Caki2 (cell line): ENCODE measurements at regions not wholly inside any gene's neighbourhood (a gene's known extent, or its start where the extent isn't known, plus 50 kb on each side); places are given as distances from the start of the nearest gene placed in this dataset.
A peak's percentile ranks its signal among the peaks of the same experiment; 100 is the strongest.

ENCODE experiments used
- DNase-seq: peaks from one replicate; pipeline ENCODE4 v3.0.0-alpha.2; 2015; ENCODE audit warnings: low read depth
- in situ Hi-C: cut with HindIII; loops from 2 replicates; pipeline ENCODE4 v1.10.0; 2016; ENCODE audit warnings: low sequenced_read_pairs, low pct_unique_long_range_greater_than_20kb, mixed read lengths

- in situ Hi-C loops = no loop called here
Observed at GRCh38 chr3:106366352-106366751, 497.5 kb upstream of the CBLB start.

GRCh38 chr3:106367496-106367895 is 498.7 kb upstream of the CBLB start:
- in situ Hi-C loops = no loop called here
- DNase-seq = no peak

More at GRCh38 chr3:106366352-106366751, 497.5 kb upstream of the CBLB start:
- no peak for DNase-seq

GRCh38 chr3:106371221-106371970 is 502.6 kb upstream of the CBLB start:
- in situ Hi-C loops = no loop called here
- DNase-seq = no peak

- in situ Hi-C loops = no loop called here
- no peak for DNase-seq
Observed at GRCh38 chr3:106371971-106372805, 503.4 kb upstream of the CBLB start.

- in situ Hi-C loops = no loop called here
- no peak for DNase-seq
Observed at GRCh38 chr3:106372806-106373190, 504.0 kb upstream of the CBLB start.

GRCh38 chr3:106376016-106376570 is 507.3 kb upstream of the CBLB start:
- no peak for DNase-seq
- in situ Hi-C loops = no loop called here

- in situ Hi-C loops = no loop called here
- peak; percentile 3 for DNase-seq
Observed at GRCh38 chr3:106379251-106379750, 510.5 kb upstream of the CBLB start.

GRCh38 chr3:106380232-106380631 is 511.4 kb upstream of the CBLB start:
- DNase-seq = no peak
- in situ Hi-C loops = no loop called here

- DNase-seq = no peak
- in situ Hi-C loops = no loop called here
Observed at GRCh38 chr3:106381286-106381938, 512.6 kb upstream of the CBLB start.

GRCh38 chr3:106381939-106382335 is 513.1 kb upstream of the CBLB start:
- DNase-seq = no peak
- in situ Hi-C loops = no loop called here

GRCh38 chr3:106386050-106386449 is 517.2 kb upstream of the CBLB start:
- in situ Hi-C loops = no loop called here
- no peak for DNase-seq

GRCh38 chr3:106392915-106393314 is 524.1 kb upstream of the CBLB start:
- in situ Hi-C loops = no loop called here
- no peak for DNase-seq

- in situ Hi-C loops = no loop called here
- DNase-seq = no peak
Observed at GRCh38 chr3:106397006-106397405, 528.2 kb upstream of the CBLB start.

- in situ Hi-C loops = no loop called here
- no peak for DNase-seq
Observed at GRCh38 chr3:106398891-106399600, 530.2 kb upstream of the CBLB start.

GRCh38 chr3:106399761-106400160 is 530.9 kb upstream of the CBLB start:
- DNase-seq = no peak
- in situ Hi-C loops = no loop called here

GRCh38 chr3:106401666-106402490 is 533.1 kb upstream of the CBLB start:
- peak; percentile 28 for DNase-seq
- in situ Hi-C loops = no loop called here

- DNase-seq = no peak
- in situ Hi-C loops = no loop called here
Observed at GRCh38 chr3:106403371-106404145, 534.7 kb upstream of the CBLB start.
